HG02588 (cell line): ENCODE measurements at regions not wholly inside any gene's neighbourhood (a gene's known extent, or its start where the extent isn't known, plus 50 kb on each side); places are given as distances from the start of the nearest gene placed in this dataset.
A peak's percentile ranks its signal among the peaks of the same experiment; 100 is the strongest.

Experiments
- ATAC-seq: cut with Tn5 transposase; IDR thresholded peaks from one replicate; pipeline ENCODE4 v1.9.1; 2021; ENCODE audit warnings: mild to moderate bottlenecking, moderate library complexity; ENCODE audit not compliant: unreplicated experiment

DNA sequence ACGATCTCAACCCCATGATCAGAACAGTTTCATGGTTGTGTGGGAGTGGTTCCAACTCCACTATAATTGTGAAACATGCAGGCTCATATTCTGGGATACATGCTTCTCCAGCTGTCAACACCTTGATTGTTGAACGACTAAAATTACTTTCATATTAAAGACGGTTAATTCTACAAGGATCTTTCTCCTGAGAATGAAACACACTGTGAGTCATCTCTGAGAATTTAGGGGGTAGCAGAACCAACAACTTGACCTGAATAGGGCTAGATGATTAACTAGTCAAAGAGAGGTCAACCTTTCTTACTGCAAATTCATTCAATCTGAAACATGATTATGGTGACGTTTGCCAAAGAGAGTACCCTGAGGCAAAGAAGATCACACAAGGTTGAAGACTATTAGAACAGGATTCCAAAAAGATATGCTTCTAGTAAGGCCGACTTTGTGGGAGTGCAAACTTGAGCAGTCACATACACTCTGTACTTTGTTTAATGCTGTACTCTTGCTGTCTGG, 175.2 kb upstream of the CITED2 start:
- ATAC-seq: no peak

GRCh38 chr6:139547804-139548203, 173.4 kb upstream of the CITED2 start:
- ATAC-seq: no peak

DNA sequence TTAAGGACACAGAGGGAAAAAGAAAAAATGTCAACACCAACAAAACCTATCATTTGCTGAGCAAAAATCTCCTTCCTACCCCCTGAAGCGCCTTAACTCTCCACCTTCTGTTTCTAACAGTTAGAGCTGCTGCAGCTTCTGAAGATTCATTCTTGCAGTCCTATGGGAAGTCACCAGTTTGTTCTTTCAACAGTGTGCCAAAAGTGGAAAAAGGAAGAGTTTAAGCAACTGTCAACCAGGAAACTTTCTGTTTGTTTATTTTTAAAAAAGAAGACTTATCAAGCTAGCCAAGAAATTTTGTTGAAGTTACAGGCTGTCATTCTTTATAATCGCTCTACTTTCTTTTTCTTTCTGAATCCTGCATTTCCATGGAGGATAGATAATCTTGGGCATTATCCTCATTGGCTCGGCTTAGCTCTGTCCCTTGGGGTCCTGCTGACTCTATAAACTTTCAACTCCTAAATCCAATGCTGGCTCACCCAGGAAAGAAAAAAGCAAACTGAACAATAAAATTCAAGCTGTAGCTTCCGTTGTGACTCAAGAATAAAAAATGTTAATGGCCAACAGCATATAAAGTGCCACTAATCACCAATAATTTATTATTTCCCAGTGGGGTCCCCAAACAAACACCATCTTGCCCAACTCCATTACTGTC, 172.8 kb upstream of the CITED2 start:
- no peak for ATAC-seq

- ATAC-seq: no peak
Observed at GRCh38 chr6:139546106-139546472, 171.6 kb upstream of the CITED2 start.

GRCh38 chr6:139545206-139546105, 171.0 kb upstream of the CITED2 start:
- no peak for ATAC-seq

GRCh38 chr6:139544701-139545057, 170.2 kb upstream of the CITED2 start:
- no peak for ATAC-seq

GRCh38 chr6:139542351-139542750, 167.9 kb upstream of the CITED2 start:
- no peak for ATAC-seq

GRCh38 chr6:139540894-139541293, 166.4 kb upstream of the CITED2 start:
- no peak for ATAC-seq

GRCh38 chr6:139540276-139540675, 165.8 kb upstream of the CITED2 start:
- peak; percentile 51 for ATAC-seq

DNA sequence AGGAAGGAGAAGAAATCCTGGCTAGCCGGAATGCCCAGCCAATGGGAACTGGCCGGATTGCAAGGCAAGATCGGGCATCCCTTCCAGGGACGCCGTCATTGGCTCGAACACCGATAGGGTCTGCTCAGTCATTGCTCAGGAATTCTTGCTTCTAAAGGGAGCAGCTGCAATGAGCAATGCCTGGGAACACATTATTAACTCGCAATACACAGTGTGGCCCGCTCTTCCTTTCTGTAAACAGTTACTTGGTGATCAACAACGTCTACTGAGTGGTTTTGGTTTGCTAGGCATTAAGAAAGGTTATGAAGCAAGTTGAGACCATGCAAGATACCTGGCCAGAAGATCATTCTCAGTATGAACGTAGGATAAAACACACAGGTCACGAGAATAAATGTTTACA, 165.4 kb upstream of the CITED2 start:
- ATAC-seq: peak; percentile 7

DNA sequence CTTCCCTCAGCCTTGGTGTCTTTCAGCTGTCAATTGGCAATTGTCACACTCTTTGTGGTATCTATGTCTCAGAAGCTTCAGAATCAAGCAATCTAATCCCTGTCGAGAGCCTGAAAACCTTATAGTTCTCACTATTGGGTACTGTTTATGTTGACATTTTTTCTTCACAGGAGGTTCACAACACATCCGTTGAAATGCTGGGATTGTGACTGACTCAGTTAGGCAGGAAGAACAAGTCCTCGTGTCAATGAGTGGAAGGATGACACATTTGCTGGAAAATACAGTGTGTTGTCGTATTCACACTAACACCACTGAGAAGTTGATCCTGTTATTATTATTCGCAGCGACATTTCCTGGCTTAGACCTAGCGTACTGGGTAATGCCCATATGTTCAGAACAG, 163.9 kb upstream of the CITED2 start:
- ATAC-seq: no peak

DNA sequence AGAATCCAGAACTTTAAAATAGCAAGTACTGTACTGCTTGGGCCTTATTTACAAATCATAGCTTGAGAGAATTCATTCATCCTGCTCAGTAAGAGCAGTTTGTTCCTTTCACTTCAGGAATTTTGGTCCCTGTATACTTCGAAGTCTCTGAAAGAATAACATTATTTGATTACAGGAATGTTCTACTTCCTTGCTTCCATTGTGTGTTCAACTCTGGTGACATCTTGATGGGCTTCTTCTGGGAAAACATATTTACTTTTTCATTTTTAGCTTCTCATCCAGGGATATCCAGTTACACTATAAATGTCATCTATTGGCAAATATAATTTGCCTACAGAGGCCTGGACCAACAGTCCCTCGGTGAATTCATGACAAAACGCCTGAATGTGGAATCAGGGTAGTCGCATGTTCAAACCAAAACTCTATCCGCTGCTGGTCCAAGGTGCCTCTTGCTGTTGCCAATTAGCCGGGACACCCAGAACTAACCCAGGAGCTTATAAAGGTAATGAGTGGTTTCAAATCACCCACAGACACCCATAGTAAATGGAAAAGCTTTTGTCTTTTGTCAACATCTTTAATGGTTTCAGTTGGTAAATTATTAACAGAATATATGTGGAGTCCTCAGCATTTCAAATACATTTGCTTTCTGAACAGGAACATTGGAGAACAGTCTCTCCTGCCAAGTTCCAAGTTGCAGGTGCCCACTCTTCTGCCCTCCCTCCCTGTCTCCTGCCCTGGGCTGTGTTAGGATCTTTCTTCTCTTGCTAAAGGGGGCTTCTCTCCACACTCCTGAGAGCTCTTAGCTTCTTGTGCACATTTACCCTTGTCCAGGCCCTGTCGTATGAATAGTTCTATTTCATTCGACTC, 162.5 kb upstream of the CITED2 start:
- no peak for ATAC-seq

DNA sequence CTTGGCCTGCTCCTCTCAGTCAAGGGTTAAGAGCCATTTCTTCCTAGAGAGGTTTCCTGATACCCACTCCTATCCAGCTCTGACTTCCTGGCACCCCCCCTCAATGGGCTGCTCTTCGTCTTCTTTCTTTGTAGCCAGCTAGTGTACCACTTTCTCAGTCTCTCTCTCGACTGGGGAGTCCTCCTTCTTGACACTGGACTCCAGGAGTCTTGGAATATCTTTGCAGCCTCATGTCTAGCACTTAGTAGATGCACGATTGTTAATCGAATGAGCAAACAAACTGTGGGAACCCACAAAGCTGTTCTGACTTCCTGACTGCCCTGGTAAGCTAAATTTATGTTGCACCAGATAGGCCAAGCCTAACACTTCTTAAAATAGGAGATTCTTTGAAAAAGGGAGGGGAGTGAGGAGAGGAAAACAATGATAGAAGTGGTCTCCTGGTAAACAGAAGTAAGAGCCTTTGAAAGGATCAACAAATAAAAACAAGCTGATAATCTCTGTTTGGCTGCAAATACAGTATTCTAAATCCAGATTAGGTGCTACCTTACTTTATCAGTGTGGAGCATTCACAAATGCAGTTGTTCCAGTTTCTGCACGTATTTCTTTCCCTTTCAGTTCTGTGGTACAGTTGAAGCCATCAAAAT, 160.1 kb upstream of the CITED2 start:
- ATAC-seq: no peak

- no peak for ATAC-seq
Observed at GRCh38 chr6:139533573-139534471, 159.4 kb upstream of the CITED2 start.

DNA sequence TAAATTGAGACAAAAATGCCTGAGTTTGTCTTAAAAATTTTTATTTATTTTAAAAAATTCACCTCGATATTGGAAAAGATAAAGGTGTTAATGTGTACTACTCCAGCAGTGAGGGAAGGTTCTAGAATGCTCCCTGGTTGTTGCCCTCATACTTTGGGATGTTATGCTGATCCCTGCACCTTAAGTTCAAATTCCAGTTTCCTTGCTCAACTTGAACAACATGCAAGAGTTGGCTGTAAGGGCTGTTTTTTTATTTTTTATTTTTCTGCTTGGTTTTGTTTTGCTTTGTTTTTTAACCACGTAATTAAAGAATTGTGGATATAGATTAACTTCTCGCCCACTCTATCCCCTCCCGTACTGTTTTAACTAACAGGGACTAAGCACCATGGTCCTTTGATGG, 158.7 kb upstream of the CITED2 start:
- ATAC-seq: no peak

DNA sequence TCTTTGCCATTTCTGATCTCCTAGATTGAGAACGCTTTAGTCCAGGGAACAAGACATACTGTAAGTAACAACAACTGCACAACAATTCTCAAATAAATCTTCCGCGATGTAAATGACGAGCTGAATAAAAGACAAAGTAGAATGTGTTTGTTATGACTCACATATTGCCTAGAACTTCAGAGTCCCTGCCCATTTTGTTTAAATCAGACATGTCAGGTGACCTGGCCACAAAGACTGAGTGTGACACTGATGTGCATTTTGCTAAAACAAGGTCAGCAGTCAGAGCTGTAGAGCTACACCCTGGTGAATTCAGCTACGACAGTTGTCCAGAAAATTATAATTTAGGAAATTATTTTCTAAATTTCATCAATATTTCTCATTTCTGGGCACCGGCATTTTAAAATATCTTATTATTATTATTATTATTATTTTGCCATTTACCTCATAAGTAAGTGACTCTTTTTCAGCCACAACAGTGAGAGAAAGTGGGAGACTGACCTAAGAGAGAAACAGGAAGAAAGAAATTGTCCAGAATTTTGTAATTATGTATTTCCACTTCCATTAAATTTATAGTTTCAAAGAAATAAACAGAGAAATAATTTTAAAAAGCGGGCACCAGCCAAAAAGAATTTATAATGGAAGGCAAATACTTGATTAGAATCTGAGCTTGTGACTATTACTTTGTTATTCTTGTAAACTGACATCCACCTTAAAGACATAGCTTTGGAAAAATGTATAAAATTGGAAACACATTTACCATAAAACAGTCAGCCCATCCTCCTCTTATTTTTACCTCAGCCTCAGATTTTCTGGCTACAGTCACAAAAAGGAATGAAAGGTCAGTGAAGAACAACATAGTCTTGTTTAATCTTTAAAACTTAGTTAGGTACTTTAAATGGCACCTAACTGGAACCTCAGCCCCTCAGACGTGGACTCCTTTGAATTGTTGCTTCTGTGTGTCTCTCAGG, 157.0 kb upstream of the CITED2 start:
- ATAC-seq: no peak

DNA sequence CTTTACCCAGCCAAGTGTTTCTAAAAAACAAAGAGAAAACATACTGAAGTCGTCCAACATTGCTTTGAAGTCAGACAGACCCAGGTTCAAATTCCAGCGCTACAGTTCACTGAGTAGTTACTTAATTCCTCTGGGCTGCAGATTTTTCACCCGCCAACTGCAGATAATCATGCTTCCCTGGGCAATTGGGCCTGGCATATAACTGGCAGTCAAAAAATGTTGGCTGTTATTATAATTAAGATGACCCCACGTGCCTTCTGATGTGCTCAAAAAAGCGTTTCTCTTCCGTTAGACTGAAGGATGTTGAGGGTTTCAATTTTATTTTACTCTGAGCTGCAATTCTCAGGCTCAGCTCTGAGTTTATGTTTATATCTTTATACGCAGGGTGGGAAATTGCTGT, 156.1 kb upstream of the CITED2 start:
- ATAC-seq: no peak

GRCh38 chr6:139529420-139529819, 155.0 kb upstream of the CITED2 start:
- no peak for ATAC-seq

GRCh38 chr6:139528471-139528870, 154.0 kb upstream of the CITED2 start:
- ATAC-seq: no peak
